NCI-H146 treated with DMSO at 0.1 percent for 48 hours (cell line): ENCODE measurements at regions not wholly inside any gene's neighbourhood (a gene's known extent, or its start where the extent isn't known, plus 50 kb on each side); places are given as distances from the start of the nearest gene placed in this dataset.
"Not testable (repeated sequence)": the region's sequence is repeated elsewhere in the genome, so short reads cannot be mapped to it uniquely, and the experiment has no call there.

Experiments used
- DNase-seq: peaks from one replicate; lab custom pipeline; 2025; ENCODE audit not compliant: unreplicated experiment; lab: John Stamatoyannopoulos, UW

- no peak for DNase-seq
Measured at GRCh38 chr14:48304729-48305128, 629.3 kb upstream of the MDGA2 start.

DNA sequence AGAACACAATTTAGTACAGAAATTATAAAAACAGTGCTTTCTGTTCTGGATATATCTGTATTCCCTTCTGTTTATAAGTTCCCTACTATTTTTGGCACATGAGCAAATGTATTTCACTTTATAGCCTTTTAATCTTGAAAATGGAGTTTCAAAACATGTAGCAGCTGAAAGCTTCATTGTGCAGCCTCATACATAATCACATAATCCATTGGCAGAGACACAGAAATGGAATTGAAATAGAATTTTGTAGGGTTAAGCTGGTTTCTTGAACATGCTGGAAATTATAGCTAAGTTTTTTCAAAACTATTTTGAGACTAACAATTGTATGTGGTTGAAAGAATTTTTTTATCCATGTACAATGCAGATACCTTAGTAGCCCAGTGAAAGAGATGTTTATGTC, 614.3 kb upstream of the MDGA2 start:
- no peak for DNase-seq

- DNase-seq = not testable (repeated sequence)
Measured at GRCh38 chr14:48285217-48285616, 609.8 kb upstream of the MDGA2 start.

DNA sequence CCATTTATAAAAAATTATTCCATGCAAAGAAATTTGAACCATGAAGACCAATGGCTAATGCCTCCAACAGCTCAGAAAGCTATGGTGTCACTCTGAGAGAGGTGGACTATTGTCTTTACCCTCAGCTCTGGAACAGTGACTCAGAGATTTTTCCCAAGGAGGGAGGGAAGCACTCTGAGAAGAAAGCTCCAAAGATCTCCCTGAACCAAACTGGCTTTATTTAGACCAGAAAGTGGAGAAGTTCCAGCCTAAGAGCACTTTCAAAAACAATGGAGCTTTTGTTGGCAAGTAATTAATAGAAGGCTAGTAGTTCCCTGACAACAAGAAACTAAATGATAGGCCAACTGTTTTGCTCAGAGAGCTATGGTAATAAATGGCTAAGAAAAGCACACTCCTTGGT, 599.9 kb upstream of the MDGA2 start:
- no peak for DNase-seq

GRCh38 chr14:48274826-48275225, 599.4 kb upstream of the MDGA2 start:
- no peak for DNase-seq

DNA sequence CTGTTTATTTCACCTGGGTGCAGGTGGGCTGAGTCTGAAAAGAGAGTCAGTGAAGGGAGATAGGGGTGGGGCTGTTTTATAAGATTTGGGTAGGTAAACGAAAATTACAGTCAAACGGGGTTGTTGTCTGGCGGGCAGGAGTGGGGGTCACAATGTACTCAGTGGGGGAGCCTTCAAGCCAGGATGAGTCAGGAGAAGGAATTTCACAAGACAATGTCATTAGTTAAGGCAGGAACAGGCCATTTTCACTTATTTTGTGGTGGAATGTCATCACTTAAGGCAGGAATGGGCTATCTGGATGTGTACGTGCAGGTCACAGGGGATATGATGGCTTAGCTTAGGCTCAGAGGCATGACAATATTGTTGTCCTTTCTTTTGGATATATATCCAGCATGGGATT, 592.5 kb upstream of the MDGA2 start:
- not testable (repeated sequence) for DNase-seq

DNA sequence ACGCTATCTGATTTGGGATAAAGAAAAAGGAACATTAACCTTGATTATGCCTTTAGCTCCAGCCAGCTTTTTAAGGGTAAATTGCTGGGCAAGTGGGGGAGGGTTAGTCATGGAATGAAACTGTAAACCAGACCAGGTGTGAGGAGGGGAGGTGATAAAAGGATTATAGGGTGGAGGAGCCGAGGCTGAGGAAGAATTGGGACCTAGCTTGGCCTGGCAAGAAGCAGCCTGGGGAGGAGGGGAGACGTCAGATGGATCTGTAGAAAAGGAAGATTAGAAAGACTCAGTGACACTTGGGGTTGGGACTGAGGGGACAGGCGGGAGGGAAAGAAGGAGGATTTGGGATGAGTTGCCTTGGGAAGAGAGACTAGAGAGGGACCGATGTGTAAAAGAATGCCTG, 590.8 kb upstream of the MDGA2 start:
- not testable (repeated sequence) for DNase-seq

GRCh38 chr14:48261436-48261835, 586.0 kb upstream of the MDGA2 start:
- no peak for DNase-seq

- not testable (repeated sequence) for DNase-seq
Measured at GRCh38 chr14:48260394-48261295, 585.2 kb upstream of the MDGA2 start.

DNA sequence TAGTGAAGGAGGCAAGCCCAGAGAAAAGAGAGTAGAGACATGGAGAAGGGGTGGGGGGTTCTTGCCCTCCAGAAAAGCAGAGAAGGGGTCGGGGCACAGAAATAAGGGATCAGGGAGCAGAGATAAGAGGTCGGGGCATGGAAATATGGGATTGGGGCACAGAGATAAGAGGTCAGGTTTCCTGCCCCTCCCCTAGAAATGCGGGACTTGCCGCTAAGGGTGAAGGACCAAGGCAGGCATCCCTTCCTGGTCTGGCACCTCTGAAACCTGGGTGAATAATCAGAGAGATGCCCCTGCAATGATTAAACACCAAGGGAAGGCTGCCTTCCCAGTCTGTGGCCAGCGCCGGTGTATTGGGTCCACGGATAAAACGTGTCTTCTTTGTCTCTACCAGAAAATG, 584.5 kb upstream of the MDGA2 start:
- DNase-seq = not testable (repeated sequence)

DNA sequence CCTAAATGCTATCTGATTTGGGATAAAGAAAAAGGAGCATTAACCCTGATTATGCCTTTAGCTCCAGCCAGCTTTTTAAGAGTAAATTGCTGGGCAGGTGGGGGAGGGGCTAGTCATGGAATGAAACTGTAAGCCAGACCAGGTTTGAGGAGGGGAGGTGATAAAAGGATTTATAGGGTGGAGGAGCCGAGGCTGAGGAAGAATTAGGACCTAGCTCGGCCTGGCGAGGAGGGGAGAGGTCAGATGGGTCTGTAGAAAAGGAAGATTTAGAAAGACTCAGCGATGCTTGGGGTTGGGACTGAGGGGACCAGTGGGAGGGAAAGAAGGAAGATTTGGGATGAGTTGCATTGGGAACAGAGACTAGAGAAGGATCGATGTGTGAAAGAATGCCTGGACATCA, 583.8 kb upstream of the MDGA2 start:
- DNase-seq = not testable (repeated sequence)

GRCh38 chr14:48258703-48259102, 583.3 kb upstream of the MDGA2 start:
- DNase-seq = not testable (repeated sequence)

DNA sequence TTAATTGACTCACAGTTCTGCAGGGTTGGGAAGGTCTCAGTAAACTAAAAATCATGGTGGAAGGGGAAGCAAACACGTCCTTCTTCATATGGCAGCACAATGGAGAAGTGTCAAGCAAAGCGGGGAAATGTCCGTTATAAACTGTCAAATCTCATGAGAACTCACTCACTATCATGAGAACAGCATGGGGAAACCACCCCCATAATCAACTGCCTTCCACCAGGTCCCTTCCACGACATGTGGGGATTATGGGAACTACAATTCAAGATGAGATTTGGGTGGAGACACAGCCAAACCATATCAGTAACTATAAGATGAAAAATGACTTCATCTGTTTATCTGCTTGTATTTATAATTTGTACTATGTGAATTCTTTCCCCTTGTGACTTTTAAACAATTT, 577.6 kb upstream of the MDGA2 start:
- DNase-seq = no peak

DNA sequence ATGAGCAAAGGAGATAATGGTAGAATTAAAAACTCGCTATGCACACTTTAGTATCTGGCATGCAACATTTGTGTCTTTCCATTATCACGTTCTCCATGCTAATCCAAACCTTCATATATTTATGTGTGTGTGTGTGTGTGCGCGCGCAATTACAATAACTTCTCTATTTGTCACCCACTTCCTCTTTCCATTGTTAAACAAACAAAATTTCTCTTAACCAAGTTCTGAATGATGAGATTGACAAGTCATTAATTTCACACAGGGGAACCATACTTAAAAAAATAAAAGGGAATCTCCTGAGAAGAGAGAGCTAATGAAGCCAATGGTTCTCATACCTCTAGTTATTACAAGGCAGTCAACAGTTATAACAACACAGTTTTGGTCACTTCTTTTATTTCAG, 575.9 kb upstream of the MDGA2 start:
- no peak for DNase-seq

DNA sequence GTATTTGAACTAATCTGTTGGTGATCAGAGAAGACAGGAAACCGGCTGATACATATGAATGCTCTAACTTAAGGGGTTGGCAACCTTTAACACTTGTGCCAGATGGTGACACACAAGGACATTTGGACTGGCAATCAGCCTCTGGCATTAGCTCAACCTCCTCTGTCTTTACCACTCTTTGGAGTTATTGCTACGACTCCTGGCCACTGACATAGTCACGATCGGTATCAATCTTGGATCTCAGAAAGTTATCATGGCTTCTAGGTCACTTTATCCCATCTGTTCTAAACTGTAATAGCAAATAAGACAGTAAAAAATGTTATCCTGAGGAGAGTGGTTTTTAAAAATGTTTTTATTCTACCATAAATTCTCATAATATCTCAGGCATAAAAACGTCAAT, 575.2 kb upstream of the MDGA2 start:
- no peak for DNase-seq

DNA sequence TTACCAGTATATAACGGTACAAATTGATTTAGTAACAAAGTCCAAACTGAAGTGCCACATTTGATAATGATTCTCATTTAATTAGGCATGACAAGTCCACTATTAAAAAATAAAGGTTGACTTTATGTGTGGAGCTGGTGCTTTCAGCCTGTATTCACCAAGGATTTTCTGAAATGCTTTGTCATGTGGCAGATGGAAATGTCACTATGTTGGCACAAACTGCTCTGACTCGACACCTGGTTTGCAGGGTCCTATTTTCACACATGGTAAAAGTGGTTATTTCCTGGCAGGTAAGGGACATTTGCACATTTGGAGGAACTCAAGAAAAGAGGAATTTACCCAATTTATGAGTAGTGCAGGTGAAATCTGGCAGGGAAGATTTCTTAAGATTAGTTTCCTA, 572.6 kb upstream of the MDGA2 start:
- DNase-seq = no peak

- no peak for DNase-seq
Measured at GRCh38 chr14:48243900-48244299, 568.5 kb upstream of the MDGA2 start.

- no peak for DNase-seq
Measured at GRCh38 chr14:48229091-48229490, 553.7 kb upstream of the MDGA2 start.

- no peak for DNase-seq
Measured at GRCh38 chr14:48193893-48194292, 518.5 kb upstream of the MDGA2 start.

DNA sequence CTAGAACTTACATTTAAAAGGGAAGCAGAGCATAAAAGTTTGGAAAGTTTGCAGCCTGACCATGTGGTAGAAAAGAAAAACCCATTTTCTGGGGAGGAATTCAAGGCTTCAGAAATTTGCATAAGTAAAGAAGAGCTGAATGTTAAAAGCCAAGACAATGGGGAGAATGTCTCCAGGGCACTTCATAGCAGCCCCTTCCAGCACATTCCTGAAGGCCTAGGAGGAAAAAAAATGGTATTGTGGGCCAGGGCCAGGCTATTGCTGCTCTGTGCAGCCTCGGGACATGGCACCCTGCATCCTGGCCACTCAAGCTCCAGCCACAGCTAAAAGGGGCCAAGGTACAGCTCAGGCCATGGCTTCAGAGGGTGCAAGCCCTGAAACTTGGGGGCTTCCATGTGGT, 474.2 kb upstream of the MDGA2 start:
- DNase-seq = not testable (repeated sequence)

- no peak for DNase-seq
Measured at GRCh38 chr14:48140804-48141203, 465.4 kb upstream of the MDGA2 start.

DNA sequence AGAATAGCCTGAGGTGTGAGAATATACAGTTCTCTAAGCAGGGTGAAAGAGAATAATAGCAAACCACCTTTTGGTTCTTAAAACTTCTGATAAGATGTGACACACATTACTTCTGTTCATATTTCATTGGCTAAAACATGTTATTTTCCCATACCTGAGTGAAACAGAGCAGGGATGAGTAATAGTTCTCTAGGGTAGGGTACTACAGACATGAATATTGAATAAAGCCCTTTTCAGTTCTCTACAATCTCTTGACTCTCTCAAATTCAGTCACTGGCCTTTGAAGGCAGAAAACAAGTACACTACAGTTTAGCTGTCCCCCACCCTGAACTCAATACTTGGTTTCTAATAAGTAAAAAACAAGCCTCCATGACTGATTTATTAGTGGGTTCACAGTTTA, 454.1 kb upstream of the MDGA2 start:
- no peak for DNase-seq

- DNase-seq = no peak
Measured at GRCh38 chr14:48127674-48128073, 452.3 kb upstream of the MDGA2 start.
